Lower leg skin (tissue), 3 donors: ENCODE measurements at regions not wholly inside any gene's neighbourhood (a gene's known extent, or its start where the extent isn't known, plus 50 kb on each side); places are given as distances from the start of the nearest gene placed in this dataset.

Source experiments
- CTCF ChIP-seq, 3 donors: fragments of 450-650 bp; IDR thresholded peaks; one replicate each; pipeline ENCODE4 v1.5.1; 2016; ENCODE audit warnings: antibody characterized with exemption in 3 of 3, mild to moderate bottlenecking in 3 of 3, moderate library complexity in 2 of 3
- POLR2A ChIP-seq, 2 donors: fragments of 450-650 bp; IDR thresholded peaks; one replicate each; pipeline ENCODE4 v1.6.1; 2016 to 2017; ENCODE audit warnings: antibody characterized with exemption in 2 of 2, mild to moderate bottlenecking in 1 of 2, moderate library complexity in 1 of 2

- TF ChIP-seq CTCF (IDR thresholded peaks at IDR 0.05) (no peak), POLR2A (IDR thresholded peaks at IDR 0.05) (no peak)
Measured at GRCh38 chr6:103405321-103405720, 1454.4 kb downstream of the HACE1 start.
